GM13976 (cell line): ENCODE measurements at regions not wholly inside any gene's neighbourhood (a gene's known extent, or its start where the extent isn't known, plus 50 kb on each side); places are given as distances from the start of the nearest gene placed in this dataset.

Source experiments
- DNase-seq: peaks from one replicate; pipeline ENCODE4 v3.0.0; 2012; ENCODE audit warnings: low spot score
- in situ Hi-C: fragments of 300-500 bp; cut with MboI; formaldehyde crosslinking; loops from one replicate; pipeline ENCODE4 v1.12.0; 2022; ENCODE audit warnings: low sequenced_read_pairs, mixed read lengths, inconsistent platforms; ENCODE audit not compliant: unreplicated experiment
- TF ChIP-seq, protein P1 (sequence below): IDR thresholded peaks from 2 replicates; pipeline ENCODE4 v1.5.1; 2012; ENCODE audit warnings: borderline replicate concordance, mild to moderate bottlenecking; ENCODE audit not compliant: insufficient read depth; ENCODE audit errors: extremely low read depth, missing control alignments, control extremely low read depth

- DNase-seq, result no peak
- TF ChIP-seq, protein P1, sequence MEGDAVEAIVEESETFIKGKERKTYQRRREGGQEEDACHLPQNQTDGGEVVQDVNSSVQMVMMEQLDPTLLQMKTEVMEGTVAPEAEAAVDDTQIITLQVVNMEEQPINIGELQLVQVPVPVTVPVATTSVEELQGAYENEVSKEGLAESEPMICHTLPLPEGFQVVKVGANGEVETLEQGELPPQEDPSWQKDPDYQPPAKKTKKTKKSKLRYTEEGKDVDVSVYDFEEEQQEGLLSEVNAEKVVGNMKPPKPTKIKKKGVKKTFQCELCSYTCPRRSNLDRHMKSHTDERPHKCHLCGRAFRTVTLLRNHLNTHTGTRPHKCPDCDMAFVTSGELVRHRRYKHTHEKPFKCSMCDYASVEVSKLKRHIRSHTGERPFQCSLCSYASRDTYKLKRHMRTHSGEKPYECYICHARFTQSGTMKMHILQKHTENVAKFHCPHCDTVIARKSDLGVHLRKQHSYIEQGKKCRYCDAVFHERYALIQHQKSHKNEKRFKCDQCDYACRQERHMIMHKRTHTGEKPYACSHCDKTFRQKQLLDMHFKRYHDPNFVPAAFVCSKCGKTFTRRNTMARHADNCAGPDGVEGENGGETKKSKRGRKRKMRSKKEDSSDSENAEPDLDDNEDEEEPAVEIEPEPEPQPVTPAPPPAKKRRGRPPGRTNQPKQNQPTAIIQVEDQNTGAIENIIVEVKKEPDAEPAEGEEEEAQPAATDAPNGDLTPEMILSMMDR, result no peak
- in situ Hi-C loops, result no loop called here
Observed at GRCh38 chr3:102030661-102031060, 181.3 kb downstream of the NFKBIZ start.

- TF ChIP-seq, protein P1, result no peak
- in situ Hi-C loops, result no loop called here
- no peak for DNase-seq
Observed at GRCh38 chr3:102031834-102032233, 182.5 kb downstream of the NFKBIZ start.

DNA sequence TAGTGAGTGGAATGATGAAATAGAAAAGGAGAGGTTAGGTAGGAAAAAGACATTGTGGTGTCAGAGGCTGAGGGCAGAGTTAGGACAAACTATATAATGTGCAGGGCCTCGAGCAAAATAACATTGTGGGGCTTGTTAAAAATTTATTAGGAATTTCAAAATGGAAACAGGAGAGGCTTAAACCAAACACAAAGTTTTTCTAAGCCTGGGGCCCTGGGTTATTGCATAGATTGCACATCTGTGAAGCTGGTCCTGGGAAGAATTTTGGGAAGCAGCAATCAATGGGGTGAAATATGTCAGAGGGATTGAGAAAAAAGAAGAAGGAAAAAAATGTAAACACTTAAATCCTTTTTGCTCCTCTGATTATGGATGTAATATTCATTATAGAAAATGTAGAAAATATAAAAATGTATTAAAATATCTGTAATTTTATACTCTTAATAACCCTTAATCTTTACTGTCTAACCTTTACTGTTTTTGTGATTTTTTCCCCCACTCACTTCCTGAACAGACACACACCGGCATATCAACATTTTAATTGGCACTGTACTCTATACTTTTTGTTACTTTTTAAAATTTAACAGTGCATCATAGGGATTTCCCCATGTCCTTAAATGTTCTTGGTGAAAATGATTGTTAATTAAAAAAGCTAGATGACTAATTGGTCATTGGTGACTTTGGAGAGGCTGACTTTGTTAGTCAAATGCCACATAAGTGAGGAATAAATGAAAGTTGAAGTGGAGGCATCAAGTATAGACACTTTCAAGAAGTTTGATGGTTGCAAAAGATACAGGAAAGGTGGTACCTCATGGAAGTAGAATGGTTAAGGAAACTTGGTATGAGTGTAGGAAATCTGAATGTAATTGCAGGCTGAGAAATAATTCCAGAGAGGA, 183.4 kb downstream of the NFKBIZ start:
- in situ Hi-C loops, result no loop called here
- TF ChIP-seq, protein P1, result no peak
- no peak for DNase-seq

GRCh38 chr3:102034639-102035451, 185.5 kb downstream of the NFKBIZ start:
- TF ChIP-seq, protein P1, result no peak
- DNase-seq, result no peak
- in situ Hi-C loops, result no loop called here

- TF ChIP-seq, protein P1, result no peak
- in situ Hi-C loops, result no loop called here
- no peak for DNase-seq
Observed at GRCh38 chr3:102036017-102036416, 186.7 kb downstream of the NFKBIZ start.

- no peak for DNase-seq
- TF ChIP-seq, protein P1, result no peak
- in situ Hi-C loops, result no loop called here
Observed at GRCh38 chr3:102036472-102036871, 187.2 kb downstream of the NFKBIZ start.
